ENCODE measurements at regions not wholly inside any gene's neighbourhood (a gene's known extent, or its start where the extent isn't known, plus 50 kb on each side); places are given as distances from the start of the nearest gene placed in this dataset.
A peak's percentile ranks its signal among the peaks of the same experiment; 100 is the strongest.

- FAIRE-seq (peak; percentile 75), DNase-seq (ENCODE audit: low read depth) (peak; percentile 88)
- H3K4me3 ChIP-seq (ENCODE audit: insufficient read depth, low read depth, low read length): no peak overlapping the region
- Mint-ChIP-seq H3K9me3 (ENCODE audit: unreplicated experiment) (no peaks in the 10 kb centered on the region), H3K4me3 (ENCODE audit: unreplicated experiment) (no peak overlapping the region), H3K36me3 (ENCODE audit: low read depth, unreplicated experiment) (no peaks in the 10 kb centered on the region), H3K4me1 (ENCODE audit: low read depth, unreplicated experiment) (peaks cover 19% of the 10 kb centered on the region), H3K27ac (ENCODE audit: unreplicated experiment) (peak overlapping the region; percentile 90), H3K27me3 (ENCODE audit: low read depth, unreplicated experiment) (peaks cover 4% of the 10 kb centered on the region)
- H3K9ac ChIP-seq (ENCODE audit: low read length): no peak overlapping the region
- no peaks in the 10 kb centered on the region for H3K36me3 ChIP-seq (ENCODE audit: insufficient read depth, low read length)
- no peaks in the 10 kb centered on the region for H4K20me1 ChIP-seq (ENCODE audit: insufficient read depth, low read length)
- H2AFZ ChIP-seq (ENCODE audit: low read depth, low read length): no peak overlapping the region
- no peaks in the 10 kb centered on the region for H3K27me3 ChIP-seq (ENCODE audit: insufficient read depth, low read length)
- H3K9me3 ChIP-seq (ENCODE audit: insufficient read depth, low read depth, low read length): no peaks in the 10 kb centered on the region
- peak overlapping the region; percentile 49 for H3K4me2 ChIP-seq (ENCODE audit: low read length)
- no peaks in the 10 kb centered on the region for H3K79me2 ChIP-seq (ENCODE audit: insufficient read depth, low read length)
- H3K27ac ChIP-seq (ENCODE audit: low read depth, low read length): peak overlapping the region; percentile 34
- TF ChIP-seq CTCF (IDR thresholded peaks at IDR 0.05; ENCODE audit: insufficient read depth, low read depth, low read length) (no peak), EZH2 (IDR thresholded peaks at IDR 0.05; ENCODE audit: insufficient read depth, low read length) (no peak)
- H3K4me1 ChIP-seq (ENCODE audit: insufficient read depth, low read length): peaks cover 12% of the 10 kb centered on the region
Measured at GRCh38 chr13:76148926-76149325, 512.8 kb downstream of the LMO7 start.

GRCh38 chr13:76148374-76148773, 512.2 kb downstream of the LMO7 start:
- Mint-ChIP-seq H3K27me3 (ENCODE audit: low read depth, unreplicated experiment) (peaks cover 4% of the 10 kb centered on the region), H3K9me3 (ENCODE audit: unreplicated experiment) (no peaks in the 10 kb centered on the region), H3K4me1 (ENCODE audit: low read depth, unreplicated experiment) (peaks cover 14% of the 10 kb centered on the region), H3K36me3 (ENCODE audit: low read depth, unreplicated experiment) (no peaks in the 10 kb centered on the region), H3K4me3 (ENCODE audit: unreplicated experiment) (no peak overlapping the region), H3K27ac (ENCODE audit: unreplicated experiment) (peak overlapping the region; percentile 90)
- H3K9ac ChIP-seq (ENCODE audit: low read length): no peak overlapping the region
- H3K79me2 ChIP-seq (ENCODE audit: insufficient read depth, low read length): no peaks in the 10 kb centered on the region
- H3K4me2 ChIP-seq (ENCODE audit: low read length): peak overlapping the region; percentile 49
- no peaks in the 10 kb centered on the region for H3K36me3 ChIP-seq (ENCODE audit: insufficient read depth, low read length)
- no peak overlapping the region for H3K4me3 ChIP-seq (ENCODE audit: insufficient read depth, low read depth, low read length)
- H4K20me1 ChIP-seq (ENCODE audit: insufficient read depth, low read length): no peaks in the 10 kb centered on the region
- peaks cover 12% of the 10 kb centered on the region for H3K4me1 ChIP-seq (ENCODE audit: insufficient read depth, low read length)
- no peaks in the 10 kb centered on the region for H3K9me3 ChIP-seq (ENCODE audit: insufficient read depth, low read depth, low read length)
- DNase-seq (ENCODE audit: low read depth) (no peak), FAIRE-seq (no peak)
- no peak overlapping the region for H2AFZ ChIP-seq (ENCODE audit: low read depth, low read length)
- no peaks in the 10 kb centered on the region for H3K27me3 ChIP-seq (ENCODE audit: insufficient read depth, low read length)
- no peak for TF ChIP-seq CTCF (IDR thresholded peaks at IDR 0.05; ENCODE audit: insufficient read depth, low read depth, low read length)
- no peak for TF ChIP-seq EZH2 (IDR thresholded peaks at IDR 0.05; ENCODE audit: insufficient read depth, low read length)
- H3K27ac ChIP-seq (ENCODE audit: low read depth, low read length): no peak overlapping the region

GRCh38 chr13:76132532-76132931, 496.4 kb downstream of the LMO7 start:
- Mint-ChIP-seq H3K27me3 (ENCODE audit: low read depth, unreplicated experiment) (no peaks in the 10 kb centered on the region), H3K4me3 (ENCODE audit: unreplicated experiment) (no peak overlapping the region), H3K4me1 (ENCODE audit: low read depth, unreplicated experiment) (no peaks in the 10 kb centered on the region), H3K9me3 (ENCODE audit: unreplicated experiment) (no peaks in the 10 kb centered on the region), H3K36me3 (ENCODE audit: low read depth, unreplicated experiment) (no peaks in the 10 kb centered on the region), H3K27ac (ENCODE audit: unreplicated experiment) (no peak overlapping the region)
- DNase-seq (ENCODE audit: low read depth) (no peak), FAIRE-seq (no peak)
- Histone ChIP-seq H3K4me1 (ENCODE audit: insufficient read depth, low read length) (no peaks in the 10 kb centered on the region), H3K4me2 (ENCODE audit: low read length) (no peak overlapping the region), H3K27me3 (ENCODE audit: insufficient read depth, low read length) (no peaks in the 10 kb centered on the region), H4K20me1 (ENCODE audit: insufficient read depth, low read length) (no peaks in the 10 kb centered on the region), H3K4me3 (ENCODE audit: insufficient read depth, low read depth, low read length) (no peak overlapping the region), H3K27ac (ENCODE audit: low read depth, low read length) (no peak overlapping the region), H3K9me3 (ENCODE audit: insufficient read depth, low read depth, low read length) (no peaks in the 10 kb centered on the region), H3K36me3 (ENCODE audit: insufficient read depth, low read length) (no peaks in the 10 kb centered on the region), H3K79me2 (ENCODE audit: insufficient read depth, low read length) (no peaks in the 10 kb centered on the region), H2AFZ (ENCODE audit: low read depth, low read length) (no peak overlapping the region), H3K9ac (ENCODE audit: low read length) (no peak overlapping the region)
- TF ChIP-seq EZH2 (IDR thresholded peaks at IDR 0.05; ENCODE audit: insufficient read depth, low read length) (no peak), CTCF (IDR thresholded peaks at IDR 0.05; ENCODE audit: insufficient read depth, low read depth, low read length) (no peak)
